Parathyroid adenoma (tissue), 2 donors: ENCODE measurements at regions not wholly inside any gene's neighbourhood (a gene's known extent, or its start where the extent isn't known, plus 50 kb on each side); places are given as distances from the start of the nearest gene placed in this dataset.

ENCODE experiments used
- H2AFZ ChIP-seq: fragments of 300-600 bp; sonication (generic); one replicate; pipeline ENCODE4 v1.7.0; 2017; ENCODE audit warnings: antibody characterized with exemption, mild to moderate bottlenecking
- H3K27ac ChIP-seq: fragments of 300-600 bp; sonication (generic); one replicate; pipeline ENCODE4 v1.7.0; 2017
- H3K27me3 ChIP-seq: fragments of 300-600 bp; sonication (generic); one replicate; pipeline ENCODE4 v1.7.0; 2017; ENCODE audit warnings: low read length; ENCODE audit not compliant: control insufficient read depth, insufficient read depth
- H3K36me3 ChIP-seq: fragments of 300-600 bp; sonication (generic); one replicate; pipeline ENCODE4 v1.7.0; 2017; ENCODE audit warnings: low read length; ENCODE audit not compliant: control insufficient read depth, insufficient read depth
- H3K4me1 ChIP-seq: fragments of 300-600 bp; sonication (generic); one replicate; pipeline ENCODE4 v1.7.0; 2017; ENCODE audit warnings: control low read depth
- H3K4me2 ChIP-seq: fragments of 300-600 bp; sonication (generic); one replicate; pipeline ENCODE4 v1.7.0; 2017; ENCODE audit warnings: low read length
- H3K4me3 ChIP-seq: fragments of 300-600 bp; sonication (generic); one replicate; pipeline ENCODE4 v1.7.0; 2017; ENCODE audit warnings: low read depth, low read length
- H3K79me2 ChIP-seq: fragments of 300-600 bp; sonication (generic); one replicate; pipeline ENCODE4 v1.7.0; 2017; ENCODE audit warnings: control low read depth
- H3K9ac ChIP-seq: fragments of 300-600 bp; sonication (generic); one replicate; pipeline ENCODE4 v1.7.0; 2017; ENCODE audit warnings: mild to moderate bottlenecking
- H3K9me3 ChIP-seq: fragments of 300-600 bp; sonication (generic); one replicate; pipeline ENCODE4 v1.7.0; 2017; ENCODE audit warnings: low read length; ENCODE audit not compliant: control insufficient read depth
- TF ChIP-seq, protein P1 (sequence below): fragments of 300-600 bp; sonication (generic); IDR thresholded peaks from one replicate; pipeline ENCODE4 v1.7.0; 2017; ENCODE audit warnings: antibody characterized with exemption, mild to moderate bottlenecking
- donor health status: primary hyperparathyroidism.

- Histone ChIP-seq H3K4me1 (no peaks in the 10 kb centered on the region), H2AFZ (no peak overlapping the region), H3K36me3 (no peaks in the 10 kb centered on the region), H3K4me3 (no peak overlapping the region), H3K79me2 (no peaks in the 10 kb centered on the region), H3K9ac (no peak overlapping the region), H3K9me3 (no peaks in the 10 kb centered on the region), H3K27ac (no peak overlapping the region), H3K4me2 (no peak overlapping the region), H3K27me3 (no peaks in the 10 kb centered on the region)
- TF ChIP-seq, protein P1, sequence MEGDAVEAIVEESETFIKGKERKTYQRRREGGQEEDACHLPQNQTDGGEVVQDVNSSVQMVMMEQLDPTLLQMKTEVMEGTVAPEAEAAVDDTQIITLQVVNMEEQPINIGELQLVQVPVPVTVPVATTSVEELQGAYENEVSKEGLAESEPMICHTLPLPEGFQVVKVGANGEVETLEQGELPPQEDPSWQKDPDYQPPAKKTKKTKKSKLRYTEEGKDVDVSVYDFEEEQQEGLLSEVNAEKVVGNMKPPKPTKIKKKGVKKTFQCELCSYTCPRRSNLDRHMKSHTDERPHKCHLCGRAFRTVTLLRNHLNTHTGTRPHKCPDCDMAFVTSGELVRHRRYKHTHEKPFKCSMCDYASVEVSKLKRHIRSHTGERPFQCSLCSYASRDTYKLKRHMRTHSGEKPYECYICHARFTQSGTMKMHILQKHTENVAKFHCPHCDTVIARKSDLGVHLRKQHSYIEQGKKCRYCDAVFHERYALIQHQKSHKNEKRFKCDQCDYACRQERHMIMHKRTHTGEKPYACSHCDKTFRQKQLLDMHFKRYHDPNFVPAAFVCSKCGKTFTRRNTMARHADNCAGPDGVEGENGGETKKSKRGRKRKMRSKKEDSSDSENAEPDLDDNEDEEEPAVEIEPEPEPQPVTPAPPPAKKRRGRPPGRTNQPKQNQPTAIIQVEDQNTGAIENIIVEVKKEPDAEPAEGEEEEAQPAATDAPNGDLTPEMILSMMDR, result no peak
Measured at GRCh38 chr6:48553467-48554189, 442.6 kb upstream of the PTCHD4 start.

GRCh38 chr6:48552905-48553304 lies 441.9 kb upstream of the PTCHD4 start:
- no peaks in the 10 kb centered on the region for H3K9me3 ChIP-seq
- TF ChIP-seq, protein P1, result no peak

GRCh38 chr6:48550603-48551002 lies 439.6 kb upstream of the PTCHD4 start:
- no peaks in the 10 kb centered on the region for H3K4me1 ChIP-seq
- no peak overlapping the region for H3K4me2 ChIP-seq
- no peak overlapping the region for H3K9ac ChIP-seq
- no peaks in the 10 kb centered on the region for H3K27me3 ChIP-seq
- H3K4me3 ChIP-seq, result no peak overlapping the region
- no peaks in the 10 kb centered on the region for H3K9me3 ChIP-seq
- H3K36me3 ChIP-seq, result no peaks in the 10 kb centered on the region
- TF ChIP-seq, protein P1, result no peak
- H3K79me2 ChIP-seq, result no peaks in the 10 kb centered on the region
- H2AFZ ChIP-seq, result no peak overlapping the region
- H3K27ac ChIP-seq, result no peak overlapping the region

More at GRCh38 chr6:48552905-48553304, 441.9 kb upstream of the PTCHD4 start:
- H3K9ac ChIP-seq, result no peak overlapping the region
- H2AFZ ChIP-seq, result no peak overlapping the region
- no peaks in the 10 kb centered on the region for H3K4me1 ChIP-seq
- no peaks in the 10 kb centered on the region for H3K79me2 ChIP-seq
- no peak overlapping the region for H3K27ac ChIP-seq
- no peaks in the 10 kb centered on the region for H3K36me3 ChIP-seq
- no peaks in the 10 kb centered on the region for H3K27me3 ChIP-seq
- no peak overlapping the region for H3K4me3 ChIP-seq
- no peak overlapping the region for H3K4me2 ChIP-seq

DNA sequence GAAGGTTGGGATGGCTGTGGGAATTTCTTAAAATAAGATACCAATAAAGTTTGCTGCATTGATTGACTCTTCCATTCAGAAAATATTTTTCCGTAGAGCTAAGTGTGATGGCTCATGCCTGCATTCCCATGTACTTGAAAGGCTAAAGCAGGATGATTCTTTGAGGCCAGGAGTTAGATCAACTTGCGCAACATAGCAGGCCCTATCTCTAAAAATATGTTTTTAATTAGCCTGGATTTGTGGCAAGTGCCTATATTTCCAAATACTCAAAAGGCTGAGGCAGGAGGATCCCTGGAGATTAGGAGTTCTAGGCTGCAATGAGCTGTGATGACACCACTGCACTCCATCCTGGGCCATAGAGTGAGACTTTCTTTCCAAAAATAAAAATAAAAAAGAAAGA lies 431.2 kb upstream of the PTCHD4 start:
- no peak overlapping the region for H2AFZ ChIP-seq
- no peaks in the 10 kb centered on the region for H3K4me1 ChIP-seq
- H3K27ac ChIP-seq, result no peak overlapping the region
- no peak overlapping the region for H3K4me2 ChIP-seq
- TF ChIP-seq, protein P1, result no peak
- H3K79me2 ChIP-seq, result no peaks in the 10 kb centered on the region
- no peaks in the 10 kb centered on the region for H3K36me3 ChIP-seq
- H3K9ac ChIP-seq, result no peak overlapping the region
- no peak overlapping the region for H3K4me3 ChIP-seq
- no peaks in the 10 kb centered on the region for H3K27me3 ChIP-seq
- no peaks in the 10 kb centered on the region for H3K9me3 ChIP-seq

DNA sequence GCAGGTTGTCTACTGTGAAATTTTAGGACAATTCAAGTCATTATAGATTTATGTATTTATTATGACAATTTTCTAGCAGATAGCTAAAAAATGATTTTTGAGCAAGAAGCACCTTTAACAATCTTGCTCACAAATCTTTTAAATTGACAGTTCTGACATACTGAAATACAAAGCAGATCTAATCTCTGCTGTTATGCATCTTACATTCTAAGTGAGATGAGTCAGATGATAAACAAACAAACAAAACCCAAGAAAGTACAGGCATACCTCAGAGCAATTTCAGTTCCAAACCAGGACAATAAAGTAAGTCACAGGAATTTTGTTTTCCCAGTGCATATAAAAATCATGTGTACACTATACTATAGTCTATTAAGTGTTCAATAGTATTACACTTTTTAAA lies 430.7 kb upstream of the PTCHD4 start:
- Histone ChIP-seq H3K27me3 (no peaks in the 10 kb centered on the region), H3K4me1 (no peaks in the 10 kb centered on the region)
- TF ChIP-seq, protein P1, result no peak

More for the DNA sequence above, 430.7 kb upstream of the PTCHD4 start:
- no peaks in the 10 kb centered on the region for H3K9me3 ChIP-seq
- H3K27ac ChIP-seq, result no peak overlapping the region
- no peaks in the 10 kb centered on the region for H3K79me2 ChIP-seq
- H2AFZ ChIP-seq, result no peak overlapping the region
- no peaks in the 10 kb centered on the region for H3K36me3 ChIP-seq
- H3K4me2 ChIP-seq, result no peak overlapping the region
- H3K4me3 ChIP-seq, result no peak overlapping the region
- no peak overlapping the region for H3K9ac ChIP-seq
